Caki2 (cell line): ENCODE measurements at regions not wholly inside any gene's neighbourhood (a gene's known extent, or its start where the extent isn't known, plus 50 kb on each side); places are given as distances from the start of the nearest gene placed in this dataset.
"Not testable (repeated sequence)": the region's sequence is repeated elsewhere in the genome, so short reads cannot be mapped to it uniquely, and the experiment has no call there.

Source experiments
- DNase-seq: peaks from one replicate; pipeline ENCODE4 v3.0.0-alpha.2; 2015; ENCODE audit warnings: low read depth
- in situ Hi-C: cut with HindIII; loops from 2 replicates; pipeline ENCODE4 v1.10.0; 2016; ENCODE audit warnings: low sequenced_read_pairs, low pct_unique_long_range_greater_than_20kb, mixed read lengths

DNA sequence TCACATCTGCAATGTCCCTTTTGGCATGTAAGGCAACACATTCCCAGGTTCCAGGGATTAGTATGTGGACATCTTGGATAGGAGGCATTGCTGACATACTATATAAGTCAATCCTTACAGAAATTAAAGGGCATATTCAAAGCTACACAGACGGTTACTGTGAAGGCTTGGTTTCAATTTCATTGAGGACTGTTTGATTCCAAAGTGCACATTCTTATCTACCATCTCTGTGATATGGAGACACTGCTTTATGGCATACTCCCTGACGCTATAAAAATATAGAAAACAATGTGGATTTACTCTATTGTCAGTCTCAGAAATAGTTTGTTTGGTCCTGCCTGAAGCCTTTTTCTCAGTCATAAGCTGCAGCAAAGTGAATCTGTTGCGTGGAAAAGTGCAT, 1486.7 kb downstream of the FAM181B start:
- in situ Hi-C loops, result no loop called here
- DNase-seq, result no peak

DNA sequence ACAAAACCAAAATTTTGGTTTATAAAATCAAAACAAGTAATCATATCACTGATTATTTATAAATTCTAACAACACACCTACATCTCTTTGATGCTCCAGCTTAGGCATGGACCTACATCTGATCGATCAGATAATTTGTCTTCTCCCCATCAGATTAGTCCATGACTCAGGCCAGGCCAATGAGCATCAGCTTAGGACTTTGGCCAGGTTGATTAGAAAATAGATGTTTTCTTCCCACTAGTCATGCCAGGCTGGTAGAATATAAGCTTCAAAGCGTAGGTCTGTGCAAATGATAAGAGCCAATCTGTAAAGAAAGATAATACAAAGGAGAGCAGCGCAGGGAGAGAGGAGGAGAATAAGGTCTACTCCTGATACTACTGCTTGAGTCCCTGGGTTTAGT, 1487.9 kb downstream of the FAM181B start:
- no peak for DNase-seq

DNA sequence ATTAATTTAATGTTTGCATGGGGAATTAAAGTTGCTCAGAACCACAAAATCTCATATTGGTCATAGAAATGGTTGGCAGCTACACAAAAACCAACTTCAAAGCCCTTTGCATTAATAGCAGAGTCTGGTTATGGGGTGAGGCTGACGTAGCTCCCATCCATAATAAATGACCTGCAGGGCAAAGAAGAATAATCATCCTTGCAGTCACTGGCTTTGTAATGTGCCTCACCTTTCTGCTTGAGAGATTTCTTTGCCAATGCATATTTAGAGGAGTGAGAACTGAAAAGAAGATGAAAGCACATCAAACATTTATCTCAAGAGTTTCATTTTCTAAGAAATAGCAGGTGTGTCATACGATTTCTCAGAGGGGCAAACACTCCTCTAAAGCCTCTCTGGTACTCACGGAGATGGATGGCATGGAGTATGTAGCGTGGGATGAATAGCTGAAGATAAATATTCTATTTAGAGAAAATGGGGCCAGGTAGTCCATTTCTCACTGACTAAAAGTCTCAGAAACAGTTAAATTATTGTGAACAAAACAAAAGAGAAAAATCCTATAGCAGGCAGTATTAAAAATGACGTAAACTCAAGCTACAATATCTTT, 1491.9 kb downstream of the FAM181B start:
- in situ Hi-C loops, result no loop called here
- DNase-seq, result no peak

More for the DNA sequence above, 1487.9 kb downstream of the FAM181B start:
- in situ Hi-C loops, result no loop called here

DNA sequence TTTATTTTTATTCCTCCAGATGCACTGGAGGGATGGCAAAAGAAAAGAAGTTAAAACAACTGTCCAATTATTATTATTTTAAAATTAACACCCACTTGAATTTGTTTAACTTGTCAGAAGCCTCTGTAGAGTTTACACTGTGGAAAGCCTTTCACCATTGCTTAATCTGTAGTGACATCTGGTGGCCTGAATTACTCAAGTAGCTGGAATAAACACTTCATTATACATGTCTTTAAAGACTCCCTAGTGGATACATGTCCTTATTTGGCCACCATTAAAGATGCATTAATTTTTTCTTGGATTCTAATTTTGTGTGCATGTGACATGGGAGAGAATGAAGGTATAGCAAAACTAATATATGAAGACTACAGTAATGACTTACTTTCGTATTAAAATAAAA, 1496.5 kb downstream of the FAM181B start:
- in situ Hi-C loops, result no loop called here
- no peak for DNase-seq

- DNase-seq, in situ Hi-C loops: not testable (repeated sequence)
Measured at GRCh38 chr11:81227409-81227808, 1506.3 kb downstream of the FAM181B start.

- no peak for DNase-seq
- in situ Hi-C loops, result no loop called here
Measured at GRCh38 chr11:81224396-81224795, 1509.3 kb downstream of the FAM181B start.

GRCh38 chr11:81222491-81222890, 1511.2 kb downstream of the FAM181B start:
- in situ Hi-C loops, result no loop called here
- DNase-seq, result no peak

DNA sequence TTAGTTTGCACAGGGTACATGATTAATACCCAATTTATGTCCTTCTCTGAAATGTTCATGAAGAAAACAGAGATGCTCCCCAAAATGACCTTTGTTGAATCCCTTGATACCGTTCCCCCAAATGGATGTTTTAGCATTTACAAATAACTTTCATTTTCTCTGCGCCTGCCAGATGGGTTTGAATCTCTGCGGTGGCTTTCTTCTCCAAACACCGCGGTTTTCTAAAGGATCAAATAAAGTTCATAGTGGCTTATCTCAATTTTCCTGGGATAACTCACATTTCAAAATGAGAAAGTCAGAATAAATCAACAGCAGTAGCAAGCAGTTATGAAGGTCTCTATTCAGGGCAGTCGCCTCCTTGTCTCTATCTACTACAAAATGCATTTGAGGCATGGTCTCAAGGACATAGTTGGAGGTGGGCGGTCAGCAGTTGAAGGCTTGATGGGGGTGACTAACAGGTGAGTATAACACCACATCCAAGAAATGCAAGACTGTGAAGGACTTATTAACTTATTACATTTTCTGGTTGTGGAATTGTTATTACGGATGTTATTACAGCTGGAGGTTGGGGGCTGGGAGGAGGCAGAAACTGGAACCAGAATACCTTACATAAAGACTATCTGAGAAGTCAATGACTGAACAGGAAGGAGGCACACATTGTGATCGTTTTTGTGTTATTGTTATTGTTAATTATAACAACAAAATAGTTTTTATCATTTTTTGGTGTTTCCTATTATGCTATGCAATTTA, 1513.3 kb downstream of the FAM181B start:
- in situ Hi-C loops, result no loop called here
- no peak for DNase-seq

- in situ Hi-C loops, result no loop called here
Measured at GRCh38 chr11:81219661-81220060, 1514.0 kb downstream of the FAM181B start.

DNA sequence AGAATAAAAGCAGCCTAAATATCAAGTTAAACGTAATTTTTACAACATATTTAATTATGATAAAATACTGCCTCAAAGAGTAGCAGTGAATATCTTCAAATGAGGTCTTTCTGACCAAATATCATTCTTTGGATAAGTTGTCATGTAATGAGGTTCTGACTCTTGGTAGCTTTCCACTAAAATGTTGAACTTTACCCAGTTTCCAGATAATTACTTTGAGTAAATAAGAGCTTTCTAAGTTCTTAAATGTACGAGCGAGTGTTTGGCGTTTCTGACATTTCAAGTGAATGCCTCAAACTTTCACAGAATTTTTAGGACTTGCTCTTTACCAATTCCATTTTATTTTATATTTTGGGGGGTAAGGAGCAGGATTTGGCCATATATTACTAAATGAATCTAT, 1515.2 kb downstream of the FAM181B start:
- in situ Hi-C loops, result no loop called here
- DNase-seq, result no peak

More at GRCh38 chr11:81219661-81220060, 1514.0 kb downstream of the FAM181B start:
- DNase-seq, result no peak

DNA sequence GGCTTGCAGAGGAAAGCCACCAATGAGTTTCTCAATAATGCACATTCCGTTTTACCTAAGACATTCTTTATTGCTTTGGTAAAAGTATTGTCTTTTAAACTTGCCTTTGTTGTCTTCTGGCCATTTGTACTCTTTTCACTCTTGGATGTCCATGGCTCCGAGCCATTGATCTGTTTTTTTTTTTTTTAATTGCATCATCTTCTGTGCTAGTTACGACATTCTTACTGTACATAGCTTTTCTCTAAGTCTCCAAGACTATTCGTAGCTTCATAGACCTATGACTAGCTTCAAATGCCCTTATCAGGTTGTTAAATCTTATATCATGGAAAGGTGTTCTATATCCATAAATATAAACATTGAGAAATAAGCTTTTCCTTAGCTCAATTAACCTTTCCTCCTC, 1522.6 kb downstream of the FAM181B start:
- no peak for DNase-seq
- in situ Hi-C loops, result no loop called here

GRCh38 chr11:81207421-81208054, 1526.1 kb downstream of the FAM181B start:
- in situ Hi-C loops, result no loop called here
- DNase-seq, result no peak

DNA sequence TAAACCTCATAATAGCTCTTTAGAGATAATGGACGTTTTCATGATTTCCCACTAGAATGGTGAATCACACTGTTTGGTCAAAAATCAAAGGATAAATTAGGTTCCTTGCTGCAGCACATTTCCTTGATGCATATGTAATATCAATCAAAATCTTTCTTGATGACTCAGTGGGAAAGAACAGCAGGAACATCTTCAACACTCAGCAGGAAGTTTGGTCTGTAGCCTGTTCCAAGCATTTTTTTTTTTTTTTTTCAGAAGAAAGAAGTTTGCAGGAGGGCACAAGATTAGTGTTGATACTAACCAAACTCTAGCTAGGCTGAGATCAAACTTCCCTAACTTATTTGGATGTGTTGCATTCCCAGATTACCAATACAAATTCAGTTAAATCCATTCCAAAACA, 1529.8 kb downstream of the FAM181B start:
- in situ Hi-C loops, result no loop called here
- no peak for DNase-seq

- in situ Hi-C loops, result no loop called here
- no peak for DNase-seq
Measured at GRCh38 chr11:81197396-81197795, 1536.3 kb downstream of the FAM181B start.

GRCh38 chr11:81192516-81192915, 1541.1 kb downstream of the FAM181B start:
- in situ Hi-C loops, result no loop called here
- DNase-seq, result no peak

GRCh38 chr11:81190546-81190945, 1543.1 kb downstream of the FAM181B start:
- DNase-seq, result no peak
- in situ Hi-C loops, result no loop called here

DNA sequence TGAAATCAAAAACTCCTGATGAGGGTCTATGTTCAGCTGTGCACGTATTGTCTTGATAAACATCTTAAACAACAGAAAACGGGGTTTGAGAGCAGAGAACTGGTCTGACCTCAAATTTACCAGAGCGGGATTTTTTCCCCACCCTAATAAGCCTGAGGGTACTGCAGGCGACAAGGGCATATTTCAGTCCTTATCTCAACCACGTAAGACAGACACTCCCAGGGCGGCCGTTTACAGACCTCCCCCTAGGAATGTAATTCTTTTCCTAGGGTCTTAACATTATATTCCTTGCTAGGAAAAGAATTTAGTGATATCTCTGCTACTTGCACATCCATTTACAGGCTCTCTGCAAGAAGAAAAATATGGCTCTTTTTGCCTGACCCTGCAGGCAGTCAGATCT, 1546.6 kb downstream of the FAM181B start:
- DNase-seq, in situ Hi-C loops: not testable (repeated sequence)

DNA sequence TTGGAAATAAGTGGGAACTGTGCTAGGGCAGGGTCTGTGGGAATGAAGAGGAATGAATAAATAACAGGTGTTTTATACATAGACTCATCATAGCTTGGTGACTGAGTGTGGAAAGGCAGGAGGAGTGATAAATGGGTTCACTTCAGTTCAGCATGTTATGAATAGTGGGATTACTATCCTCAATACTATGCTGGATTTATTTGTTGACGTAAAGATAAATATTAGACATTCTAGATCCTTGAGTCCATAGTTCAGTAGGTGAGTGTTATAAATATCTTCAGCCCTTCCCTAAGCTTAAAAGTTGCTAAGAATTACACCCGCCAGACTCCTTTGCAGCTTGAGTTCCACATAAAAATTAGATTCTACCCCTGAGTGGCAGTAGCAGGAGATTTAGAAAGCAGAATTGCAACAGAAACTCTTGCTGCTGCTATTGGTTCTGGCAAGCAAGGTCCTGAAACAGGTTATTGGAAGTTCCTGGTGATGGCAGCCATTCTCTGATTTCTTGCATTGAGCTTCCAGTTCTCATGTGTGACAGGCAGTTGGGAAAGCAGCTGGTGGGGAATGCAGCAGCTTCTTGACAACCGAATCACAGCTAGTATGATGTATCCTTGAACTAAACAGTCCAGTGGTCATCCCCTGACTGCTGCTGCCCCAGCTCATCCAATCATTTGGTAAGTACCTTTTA, 1558.9 kb downstream of the FAM181B start:
- in situ Hi-C loops, result no loop called here
- DNase-seq, result no peak

DNA sequence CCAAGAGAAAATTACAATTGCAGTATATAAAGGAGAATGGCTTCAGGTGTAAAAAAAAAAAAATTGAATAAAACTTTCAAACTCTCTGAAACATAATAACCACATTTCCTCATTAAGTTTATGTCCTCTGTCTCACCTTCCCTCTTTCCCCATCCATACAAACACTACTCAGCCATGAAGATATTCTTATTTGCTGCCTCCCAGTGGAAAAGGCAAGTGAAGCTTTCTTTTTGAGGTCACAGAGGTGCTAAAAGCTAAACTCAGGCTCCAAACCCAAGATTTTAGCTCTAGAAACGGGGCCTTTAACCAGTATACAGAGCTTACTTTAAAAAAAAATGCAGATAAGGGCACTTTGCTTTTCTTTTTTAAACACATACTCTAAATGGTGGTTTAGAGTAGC, 1568.5 kb downstream of the FAM181B start:
- in situ Hi-C loops, result no loop called here
- no peak for DNase-seq
